Osteocyte (in vitro differentiated cells): ENCODE measurements at regions not wholly inside any gene's neighbourhood (a gene's known extent, or its start where the extent isn't known, plus 50 kb on each side); places are given as distances from the start of the nearest gene placed in this dataset.
"Not testable (repeated sequence)": the region's sequence is repeated elsewhere in the genome, so short reads cannot be mapped to it uniquely, and the experiment has no call there.

Experiments
- DNase-seq: peaks from one replicate; pipeline ENCODE4 v3.0.0; 2021; ENCODE audit warnings: mixed read lengths; ENCODE audit not compliant: unreplicated experiment; ENCODE audit errors: extremely low spot score
- H3K27ac Mint-ChIP-seq: one replicate; pipeline ENCODE4 v1.8.0; 2021; ENCODE audit warnings: mild to moderate bottlenecking, mixed read lengths; ENCODE audit not compliant: unreplicated experiment
- H3K27me3 Mint-ChIP-seq: one replicate; pipeline ENCODE4 v1.8.0; 2021; ENCODE audit warnings: mixed read lengths; ENCODE audit not compliant: unreplicated experiment
- H3K36me3 Mint-ChIP-seq: one replicate; pipeline ENCODE4 v1.8.0; 2021; ENCODE audit warnings: mixed read lengths; ENCODE audit not compliant: unreplicated experiment
- H3K4me1 Mint-ChIP-seq: one replicate; pipeline ENCODE4 v1.8.0; 2021; ENCODE audit warnings: mixed read lengths; ENCODE audit not compliant: unreplicated experiment
- H3K4me3 Mint-ChIP-seq: one replicate; pipeline ENCODE4 v1.8.0; 2021; ENCODE audit warnings: mild to moderate bottlenecking, moderate library complexity, mixed read lengths; ENCODE audit not compliant: unreplicated experiment
- H3K9me3 Mint-ChIP-seq: one replicate; pipeline ENCODE4 v1.8.0; 2021; ENCODE audit warnings: mixed read lengths; ENCODE audit not compliant: unreplicated experiment
- CTCF ChIP-seq: fragments of 200-600 bp; sonication (generic); IDR thresholded peaks from 2 replicates; pipeline ENCODE4 v1.5.0; 2021; ENCODE audit warnings: antibody characterized with exemption, mild to moderate bottlenecking, moderate library complexity

- H3K36me3 Mint-ChIP-seq = no peaks in the 10 kb centered on the region
- no peaks in the 10 kb centered on the region for H3K4me1 Mint-ChIP-seq
- peak; percentile 46 for TF ChIP-seq CTCF
- H3K9me3 Mint-ChIP-seq = peaks cover 3% of the 10 kb centered on the region
- no peak overlapping the region for H3K4me3 Mint-ChIP-seq
- DNase-seq = no peak
- H3K27ac Mint-ChIP-seq = no peak overlapping the region
- H3K27me3 Mint-ChIP-seq = no peaks in the 10 kb centered on the region
Observed at GRCh38 chr1:189220750-189221149, 1256.9 kb downstream of the BRINP3 start.

GRCh38 chr1:189225794-189226145 lies 1251.9 kb downstream of the BRINP3 start:
- H3K27ac Mint-ChIP-seq, H3K9me3 Mint-ChIP-seq, H3K4me1 Mint-ChIP-seq, H3K36me3 Mint-ChIP-seq, H3K27me3 Mint-ChIP-seq, H3K4me3 Mint-ChIP-seq: not testable (repeated sequence)
- DNase-seq = peak; percentile 82

- Mint-ChIP-seq H3K27me3 (no peaks in the 10 kb centered on the region), H3K9me3 (peaks cover 3% of the 10 kb centered on the region), H3K4me1 (no peaks in the 10 kb centered on the region), H3K4me3 (no peak overlapping the region), H3K36me3 (no peaks in the 10 kb centered on the region), H3K27ac (no peak overlapping the region)
- no peak for TF ChIP-seq CTCF
- no peak for DNase-seq
Observed at GRCh38 chr1:189226779-189227178, 1250.9 kb downstream of the BRINP3 start.

GRCh38 chr1:189237008-189237407 lies 1240.7 kb downstream of the BRINP3 start:
- no peak for TF ChIP-seq CTCF
- Mint-ChIP-seq H3K4me3 (no peak overlapping the region), H3K27ac (no peak overlapping the region), H3K9me3 (peaks cover 9% of the 10 kb centered on the region), H3K36me3 (no peaks in the 10 kb centered on the region), H3K27me3 (no peaks in the 10 kb centered on the region), H3K4me1 (no peaks in the 10 kb centered on the region)
- DNase-seq = no peak

- Mint-ChIP-seq H3K36me3 (no peaks in the 10 kb centered on the region), H3K27me3 (no peaks in the 10 kb centered on the region), H3K4me1 (no peaks in the 10 kb centered on the region), H3K4me3 (no peak overlapping the region), H3K27ac (no peak overlapping the region), H3K9me3 (peaks cover 4% of the 10 kb centered on the region)
- DNase-seq = no peak
- no peak for TF ChIP-seq CTCF
Observed at GRCh38 chr1:189253601-189254350, 1223.9 kb downstream of the BRINP3 start.

GRCh38 chr1:189261128-189261527 lies 1216.5 kb downstream of the BRINP3 start:
- H3K4me3 Mint-ChIP-seq, H3K4me1 Mint-ChIP-seq, H3K36me3 Mint-ChIP-seq: not testable (repeated sequence)

More at GRCh38 chr1:189261128-189261527, 1216.5 kb downstream of the BRINP3 start:
- not testable (repeated sequence) for H3K27me3 Mint-ChIP-seq, H3K9me3 Mint-ChIP-seq, H3K27ac Mint-ChIP-seq, DNase-seq
